ENCODE measurements at regions not wholly inside any gene's neighbourhood (a gene's known extent, or its start where the extent isn't known, plus 50 kb on each side); places are given as distances from the start of the nearest gene placed in this dataset.

- TF ChIP-seq POLR2AphosphoS5 (IDR thresholded peaks at IDR 0.05) (no peak), CTCF (IDR thresholded peaks at IDR 0.05) (no peak), POLR2A (IDR thresholded peaks at IDR 0.05) (no peak), EP300 (IDR thresholded peaks at IDR 0.05) (no peak)
Measured at GRCh38 chr3:162994165-162994564, 1497.6 kb downstream of the OTOL1 start.

Data from gastroesophageal sphincter (tissue), 3 donors.